HCT116 (cell line): ENCODE measurements at regions not wholly inside any gene's neighbourhood (a gene's known extent, or its start where the extent isn't known, plus 50 kb on each side); places are given as distances from the start of the nearest gene placed in this dataset.

Experiments
- ATAC-seq: fragments of 200-7000 bp; cut with Tn5 transposase; 2 replicates; pipeline ENCODE4 v1.9.1; 2020; ENCODE audit warnings: mild to moderate bottlenecking, moderate library complexity
- BruUV-seq: library from RNA; stranded (reverse); fragments of 400-500 nt; replicated peaks from 2 replicates; lab custom pipeline; 2021; lab: Mats Ljungman, UMichigan
- CTCF ChIA-PET: fragments of 300-600 bp; sonication (Branson Sonifier 250); formaldehyde crosslinking; loops from one replicate; lab custom pipeline; 2021; ENCODE audit warnings: antibody characterized with exemption; lab: Charles Lee
- POLR2A ChIA-PET: fragments of 300-600, 350-600 bp; sonication (Branson Sonifier 250); formaldehyde crosslinking; loops from one replicate; lab custom pipeline; 2021; ENCODE audit warnings: antibody characterized with exemption; lab: Charles Lee
- RAD21 ChIA-PET, 2 experiments: fragments of 300-600 bp; sonication (Branson Sonifier 250); formaldehyde crosslinking; loops; one replicate each; lab custom pipeline; 2023; ENCODE audit warnings: low total read pairs in 2 of 2; ENCODE audit not compliant: uncharacterized antibody in 2 of 2, unreplicated experiment in 2 of 2, low non-redundant PET in 1 of 2; lab: Charles Lee
- DNase-seq: peaks from one replicate; pipeline ENCODE4 v3.0.0-alpha.2; 2010; ENCODE audit warnings: low read depth, low spot score
- H2AFZ ChIP-seq: fragments of 200-600 bp; shearing (Covaris generic), sonication (generic); 2 replicates; pipeline ENCODE4 v1.6.1; 2017; ENCODE audit warnings: low read depth, mixed run types, mixed read lengths, antibody characterized with exemption, low read length; ENCODE audit not compliant: poor library complexity, severe bottlenecking
- H3K27ac ChIP-seq: 2 replicates; pipeline ENCODE4 v1.5.1; 2012; ENCODE audit warnings: low read depth, low read length
- H3K27me3 ChIP-seq: fragments of 200-600 bp; sonication (generic); 2 replicates; pipeline ENCODE4 v1.6.1; 2016; ENCODE audit warnings: mixed run types, low read length, mixed read lengths; ENCODE audit not compliant: insufficient read depth
- H3K36me3 ChIP-seq, 2 experiments: fragments of 200-500 bp in 1 of 2; fragments of 200-600 bp in 1 of 2; sonication (Bioruptor generic) in 1 of 2; sonication (generic) in 1 of 2; 2 replicates each; pipeline versions ENCODE4 v1.5.1 to v1.6.1; 2014 to 2016; ENCODE audit warnings: low read length in 2 of 2, inconsistent platforms in 1 of 2, mixed read lengths in 1 of 2, mixed run types in 1 of 2; ENCODE audit not compliant: insufficient read depth in 2 of 2, control insufficient read depth in 1 of 2
- H3K4me1 ChIP-seq, 2 experiments: fragments of 200-600 bp in 1 of 2; sonication (generic) in 1 of 2; 2 replicates each; pipeline versions ENCODE4 v1.5.1 to v1.6.1; 2012 to 2017; ENCODE audit warnings: low read length in 2 of 2, inconsistent platforms in 1 of 2, mild to moderate bottlenecking in 1 of 2, mixed read lengths in 1 of 2, mixed run types in 1 of 2, moderate library complexity in 1 of 2; ENCODE audit not compliant: insufficient read depth in 2 of 2, control insufficient read depth in 1 of 2
- H3K4me2 ChIP-seq: fragments of 200-600 bp; sonication (generic); 2 replicates; pipeline ENCODE4 v1.6.1; 2017; ENCODE audit warnings: mixed run types, low read length, mixed read lengths
- H3K4me3 ChIP-seq, 2 experiments: fragments of 200-600 bp in 1 of 2; sonication (generic) in 1 of 2; replicated peaks in 1 of 2; 2 replicates each; pipeline ENCODE4 v1.5.1; 2011 to 2016; ENCODE audit warnings: low read length in 2 of 2, control low read depth in 1 of 2, low read depth in 1 of 2, mild to moderate bottlenecking in 1 of 2, mixed read lengths in 1 of 2, mixed run types in 1 of 2
- H3K79me2 ChIP-seq: fragments of 200-600 bp; sonication (generic); 2 replicates; pipeline ENCODE4 v1.6.1; 2017; ENCODE audit warnings: mild to moderate bottlenecking, mixed run types, low read length, moderate library complexity, mixed read lengths; ENCODE audit not compliant: insufficient read depth
- H3K9ac ChIP-seq: fragments of 200-600 bp; sonication (generic); 2 replicates; pipeline ENCODE4 v1.6.1; 2016; ENCODE audit warnings: low read length, mixed read lengths
- H3K9me2 ChIP-seq: fragments of 200-600 bp; sonication (generic), shearing (Covaris generic); 2 replicates; pipeline ENCODE4 v1.6.1; 2017; ENCODE audit warnings: mixed run types, mild to moderate bottlenecking, moderate library complexity; ENCODE audit not compliant: insufficient read depth
- H3K9me3 ChIP-seq, 2 experiments: fragments of 200-500 bp in 1 of 2; fragments of 200-600 bp in 1 of 2; sonication (Bioruptor generic) in 1 of 2; sonication (generic) in 1 of 2; 2 replicates each; pipeline ENCODE4 v1.6.1; 2014 to 2017; ENCODE audit warnings: low read length in 2 of 2, mixed read lengths in 2 of 2, inconsistent platforms in 1 of 2, low read depth in 1 of 2, mild to moderate bottlenecking in 1 of 2, mixed run types in 1 of 2, moderate library complexity in 1 of 2; ENCODE audit not compliant: control insufficient read depth in 1 of 2, insufficient read depth in 1 of 2
- H4K20me1 ChIP-seq: fragments of 200-600 bp; sonication (generic), shearing (Covaris generic); 2 replicates; pipeline ENCODE4 v1.6.1; 2017; ENCODE audit warnings: mixed run types, mild to moderate bottlenecking, moderate library complexity; ENCODE audit not compliant: insufficient read depth
- CEBPB ChIP-seq: IDR thresholded peaks from 2 replicates; pipeline ENCODE4 v1.6.1; 2012; ENCODE audit warnings: low read depth
- CTCF ChIP-seq, 3 experiments: fragments of 200-600 bp in 1 of 3; sonication (generic) in 1 of 3; IDR thresholded peaks in 2 of 3; conservative IDR thresholded peaks in 1 of 3; 2 replicates each; pipeline ENCODE4 v1.5.1; 2012 to 2017; ENCODE audit warnings: low read depth in 2 of 3, low read length in 2 of 3, antibody characterized with exemption in 1 of 3, borderline replicate concordance in 1 of 3, control low read depth in 1 of 3, mild to moderate bottlenecking in 1 of 3, mixed read lengths in 1 of 3, mixed run types in 1 of 3, moderate library complexity in 1 of 3; ENCODE audit not compliant: insufficient read depth in 1 of 3
- EGR1 ChIP-seq: IDR thresholded peaks from 2 replicates; pipeline ENCODE4 v1.6.1; 2012; ENCODE audit warnings: low read depth
- ELF1 ChIP-seq: IDR thresholded peaks from 2 replicates; pipeline ENCODE4 v1.6.1; 2012; ENCODE audit warnings: low read depth, borderline replicate concordance
- EZH2 ChIP-seq: fragments of 200-600 bp; sonication (generic); IDR thresholded peaks from 2 replicates; pipeline ENCODE4 v1.6.1; 2017; ENCODE audit warnings: antibody characterized with exemption, mixed run types
- EZH2phosphoT487 ChIP-seq: fragments of 200-600 bp; IDR thresholded peaks from 2 replicates; pipeline ENCODE4 v1.6.1; 2018; ENCODE audit warnings: antibody characterized with exemption, borderline replicate concordance
- FOSL1 ChIP-seq: IDR thresholded peaks from 2 replicates; pipeline ENCODE4 v1.6.1; 2012; ENCODE audit warnings: low read depth
- JUND ChIP-seq: IDR thresholded peaks from 2 replicates; pipeline ENCODE4 v1.6.1; 2012
- POLR2A ChIP-seq: IDR thresholded peaks from 2 replicates; pipeline ENCODE4 v1.7.0; 2011; ENCODE audit warnings: borderline replicate concordance; ENCODE audit not compliant: insufficient read depth, insufficient read length; ENCODE audit errors: extremely low read depth
- RAD21 ChIP-seq: IDR thresholded peaks from 2 replicates; pipeline ENCODE4 v1.6.1; 2012; ENCODE audit warnings: low read depth, mild to moderate bottlenecking
- REST ChIP-seq: IDR thresholded peaks from 2 replicates; pipeline ENCODE4 v1.6.1; 2012; ENCODE audit warnings: low read depth
- SIN3A ChIP-seq: IDR thresholded peaks from 2 replicates; pipeline ENCODE4 v1.6.1; 2012; ENCODE audit warnings: low read depth
- SP1 ChIP-seq: IDR thresholded peaks from 2 replicates; pipeline ENCODE4 v1.6.1; 2012; ENCODE audit warnings: low read depth
- SRF ChIP-seq: IDR thresholded peaks from 2 replicates; pipeline ENCODE4 v1.6.1; 2012; ENCODE audit warnings: low read depth
- TCF7L2 ChIP-seq: IDR thresholded peaks from 2 replicates; pipeline ENCODE4 v1.7.0; 2011; ENCODE audit warnings: borderline replicate concordance, inconsistent platforms; ENCODE audit not compliant: insufficient read depth, insufficient read length; ENCODE audit errors: extremely low read depth
- YY1 ChIP-seq: IDR thresholded peaks from 2 replicates; pipeline ENCODE4 v1.6.1; 2011; ENCODE audit warnings: low read length, low read depth, moderate library complexity, mild to moderate bottlenecking; ENCODE audit not compliant: insufficient replicate concordance; ENCODE audit errors: extremely low read depth
- ZNF274 ChIP-seq: fragments of 200-500 bp; sonication (Bioruptor generic); IDR thresholded peaks from 2 replicates; pipeline ENCODE4 v1.6.1; 2014; ENCODE audit warnings: mild to moderate bottlenecking, low read depth, low read length, inconsistent platforms
- intact Hi-C: fragments of 100-400 bp; cut with micrococcal nuclease; formaldehyde crosslinking; loops from 2 replicates; pipeline ENCODE4 v1.10.0; 2022
- TF ChIP-seq, protein P1 (sequence below): IDR thresholded peaks from 2 replicates; pipeline ENCODE4 v1.6.1; 2012

DNA sequence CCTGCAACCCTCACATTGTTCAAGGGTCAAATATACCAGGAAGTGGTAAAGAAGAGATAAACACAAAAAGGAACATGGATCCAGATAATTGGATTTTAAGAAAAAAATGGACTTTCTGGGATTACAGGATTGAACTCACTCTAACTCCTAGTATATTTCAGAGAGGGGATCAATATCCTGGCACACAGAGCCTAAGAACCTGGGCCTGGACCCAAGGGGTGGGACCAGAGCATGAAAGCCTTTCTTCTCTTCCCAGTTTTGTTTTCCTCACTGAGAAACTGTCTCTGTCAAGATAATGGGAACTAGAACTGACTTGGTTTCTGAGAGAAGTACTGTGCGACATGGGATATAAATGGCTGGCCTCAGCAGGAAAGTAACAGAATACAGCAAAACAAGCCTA, 422.8 kb upstream of the STXBP6 start:
- H3K36me3 ChIP-seq: no peaks in the 10 kb centered on the region
- ChIA-PET CTCF (no interaction called here), RAD21 (no interaction called here), POLR2A (no interaction called here)
- no peak for TF ChIP-seq FOSL1
- H3K9ac ChIP-seq: no peak overlapping the region
- H3K9me3 ChIP-seq: peaks cover 9 to 30% of the 10 kb centered on the region in 2 experiments; a peak in 2 of 4 replicates
- no peaks in the 10 kb centered on the region for H3K9me2 ChIP-seq
- H3K27me3 ChIP-seq: no peaks in the 10 kb centered on the region
- intact Hi-C loops: no loop called here
- no peaks in the 10 kb centered on the region for H3K4me1 ChIP-seq
- ATAC-seq (no peak), DNase-seq (no peak)
- no peaks in the 10 kb centered on the region for H4K20me1 ChIP-seq
- H3K4me3 ChIP-seq: no peak overlapping the region
- no peak overlapping the region for H2AFZ ChIP-seq
- no TSS peak for BruUV-seq
- H3K4me2 ChIP-seq: no peak overlapping the region
- H3K27ac ChIP-seq: no peak overlapping the region
- H3K79me2 ChIP-seq: no peaks in the 10 kb centered on the region

DNA sequence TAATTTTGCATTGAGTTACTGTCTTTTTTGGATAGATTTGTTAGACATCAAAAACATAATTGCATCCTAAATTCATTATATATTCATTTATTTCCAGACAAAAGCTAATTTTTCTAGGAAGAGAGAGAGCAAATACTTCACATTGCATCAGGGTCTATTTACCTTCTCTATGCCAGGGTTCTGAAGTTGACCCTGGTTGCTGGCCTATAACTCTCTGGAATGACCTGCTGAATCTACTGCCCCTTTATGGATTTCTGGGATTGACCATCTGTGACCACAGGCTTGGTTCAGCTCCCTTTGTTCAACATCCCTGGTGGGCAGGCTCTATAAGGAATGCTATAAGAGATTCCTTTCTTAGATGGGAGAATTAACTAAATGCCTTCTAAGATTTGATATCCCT, 414.8 kb upstream of the STXBP6 start:
- Histone ChIP-seq H3K9ac (no peak overlapping the region), H3K36me3 (no peaks in the 10 kb centered on the region), H3K27me3 (no peaks in the 10 kb centered on the region), H3K4me1 (no peaks in the 10 kb centered on the region), H3K4me3 (no peak overlapping the region), H3K9me3 (peaks cover 14 to 40% of the 10 kb centered on the region in 2 experiments; a peak in 3 of 4 replicates), H3K79me2 (no peaks in the 10 kb centered on the region), H4K20me1 (no peaks in the 10 kb centered on the region), H3K4me2 (no peak overlapping the region), H2AFZ (no peak overlapping the region), H3K27ac (no peak overlapping the region), H3K9me2 (no peaks in the 10 kb centered on the region)
- no peak for DNase-seq
- intact Hi-C loops: no loop called here
- ChIA-PET CTCF (no interaction called here), RAD21 (no interaction called here), POLR2A (no interaction called here)
- BruUV-seq: no TSS peak
- no peak for ATAC-seq
- TF ChIP-seq ZNF274 (no peak), JUND (no peak), ELF1 (no peak), RAD21 (no peak), EZH2 (no peak), CTCF (IDR thresholded peaks at IDR 0.05 in 2 of 3, conservative IDR thresholded peaks at IDR 0.05 in 1 of 3; ENCODE audit: borderline replicate concordance in 1 of 3, insufficient read depth in 1 of 3, low read depth in 2 of 3, low read length in 2 of 3) (no peak), SIN3A (no peak), SP1 (no peak), POLR2A (no peak), SRF (no peak), EZH2phosphoT487 (no peak), CEBPB (no peak), TCF7L2 (no peak), YY1 (no peak), EGR1 (no peak), REST (no peak)
- TF ChIP-seq, protein P1, sequence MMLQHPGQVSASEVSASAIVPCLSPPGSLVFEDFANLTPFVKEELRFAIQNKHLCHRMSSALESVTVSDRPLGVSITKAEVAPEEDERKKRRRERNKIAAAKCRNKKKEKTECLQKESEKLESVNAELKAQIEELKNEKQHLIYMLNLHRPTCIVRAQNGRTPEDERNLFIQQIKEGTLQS: no peak
